Endometrial microvascular endothelial cells (primary cell): ENCODE measurements at regions not wholly inside any gene's neighbourhood (a gene's known extent, or its start where the extent isn't known, plus 50 kb on each side); places are given as distances from the start of the nearest gene placed in this dataset.

ENCODE experiments used
- in situ Hi-C: cut with HindIII; loops from 2 replicates; pipeline ENCODE4 v1.10.0; 2017; ENCODE audit warnings: low sequenced_read_pairs, low pct_unique_long_range_greater_than_20kb; ENCODE audit errors: inconsistent ontology term

GRCh38 chr5:125489146-125489545 lies 742.7 kb upstream of the ZNF608 start:
- in situ Hi-C loops: no loop called here

- in situ Hi-C loops: no loop called here
Observed at GRCh38 chr5:125491986-125492492, 745.6 kb upstream of the ZNF608 start.

GRCh38 chr5:125492977-125493376 lies 746.5 kb upstream of the ZNF608 start:
- in situ Hi-C loops: no loop called here

- in situ Hi-C loops: no loop called here
Observed at GRCh38 chr5:125496393-125496792, 750.0 kb upstream of the ZNF608 start.

GRCh38 chr5:125497651-125498050 lies 751.2 kb upstream of the ZNF608 start:
- in situ Hi-C loops: no loop called here

- in situ Hi-C loops: no loop called here
Observed at GRCh38 chr5:125499636-125500332, 753.3 kb upstream of the ZNF608 start.

GRCh38 chr5:125501396-125501795 lies 755.0 kb upstream of the ZNF608 start:
- in situ Hi-C loops: no loop called here

GRCh38 chr5:125503946-125504345 lies 757.5 kb upstream of the ZNF608 start:
- in situ Hi-C loops: no loop called here

GRCh38 chr5:125505115-125505514 lies 758.7 kb upstream of the ZNF608 start:
- in situ Hi-C loops: no loop called here

GRCh38 chr5:125506124-125506523 lies 759.7 kb upstream of the ZNF608 start:
- in situ Hi-C loops: no loop called here

- in situ Hi-C loops: no loop called here
Observed at GRCh38 chr5:125508225-125508624, 761.8 kb upstream of the ZNF608 start.

- in situ Hi-C loops: no loop called here
Observed at GRCh38 chr5:125510651-125511050, 764.2 kb upstream of the ZNF608 start.

GRCh38 chr5:125517973-125518550 lies 771.6 kb upstream of the ZNF608 start:
- in situ Hi-C loops: no loop called here

GRCh38 chr5:125521289-125521688 lies 774.9 kb upstream of the ZNF608 start:
- in situ Hi-C loops: no loop called here

GRCh38 chr5:125525356-125525755 lies 778.9 kb upstream of the ZNF608 start:
- in situ Hi-C loops: no loop called here

GRCh38 chr5:125526966-125527365 lies 780.5 kb upstream of the ZNF608 start:
- in situ Hi-C loops: no loop called here

GRCh38 chr5:125528881-125529280 lies 782.4 kb upstream of the ZNF608 start:
- in situ Hi-C loops: no loop called here

GRCh38 chr5:125530833-125531615 lies 784.6 kb upstream of the ZNF608 start:
- in situ Hi-C loops: no loop called here

- in situ Hi-C loops: no loop called here
Observed at GRCh38 chr5:125536095-125536494, 789.7 kb upstream of the ZNF608 start.

GRCh38 chr5:125536582-125536981 lies 790.1 kb upstream of the ZNF608 start:
- in situ Hi-C loops: no loop called here
